Esophagus squamous epithelium (tissue), 4 donors: ENCODE measurements at regions not wholly inside any gene's neighbourhood (a gene's known extent, or its start where the extent isn't known, plus 50 kb on each side); places are given as distances from the start of the nearest gene placed in this dataset.

Experiments used
- POLR2A ChIP-seq, 4 donors: fragments of 450-650 bp; IDR thresholded peaks; one replicate each; pipeline ENCODE4 v1.6.1; 2017; ENCODE audit warnings: antibody characterized with exemption in 4 of 4, mild to moderate bottlenecking in 4 of 4, moderate library complexity in 3 of 4
- TF ChIP-seq, protein P1 (sequence below), 6 experiments: fragments of 450-650 bp in 4 of 6; fragments of 200-600 bp in 2 of 6; sonication (generic) in 2 of 6; IDR thresholded peaks; one replicate each; pipeline ENCODE4 v1.5.1; 2016 to 2019; ENCODE audit warnings: antibody characterized with exemption in 6 of 6, mild to moderate bottlenecking in 4 of 6, moderate library complexity in 4 of 6

- TF ChIP-seq, protein P1, sequence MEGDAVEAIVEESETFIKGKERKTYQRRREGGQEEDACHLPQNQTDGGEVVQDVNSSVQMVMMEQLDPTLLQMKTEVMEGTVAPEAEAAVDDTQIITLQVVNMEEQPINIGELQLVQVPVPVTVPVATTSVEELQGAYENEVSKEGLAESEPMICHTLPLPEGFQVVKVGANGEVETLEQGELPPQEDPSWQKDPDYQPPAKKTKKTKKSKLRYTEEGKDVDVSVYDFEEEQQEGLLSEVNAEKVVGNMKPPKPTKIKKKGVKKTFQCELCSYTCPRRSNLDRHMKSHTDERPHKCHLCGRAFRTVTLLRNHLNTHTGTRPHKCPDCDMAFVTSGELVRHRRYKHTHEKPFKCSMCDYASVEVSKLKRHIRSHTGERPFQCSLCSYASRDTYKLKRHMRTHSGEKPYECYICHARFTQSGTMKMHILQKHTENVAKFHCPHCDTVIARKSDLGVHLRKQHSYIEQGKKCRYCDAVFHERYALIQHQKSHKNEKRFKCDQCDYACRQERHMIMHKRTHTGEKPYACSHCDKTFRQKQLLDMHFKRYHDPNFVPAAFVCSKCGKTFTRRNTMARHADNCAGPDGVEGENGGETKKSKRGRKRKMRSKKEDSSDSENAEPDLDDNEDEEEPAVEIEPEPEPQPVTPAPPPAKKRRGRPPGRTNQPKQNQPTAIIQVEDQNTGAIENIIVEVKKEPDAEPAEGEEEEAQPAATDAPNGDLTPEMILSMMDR (IDR thresholded peaks at IDR 0.05): no peak
- no peak for TF ChIP-seq POLR2A (IDR thresholded peaks at IDR 0.05)
These were observed 53.8 kb upstream of the GATA6 start for GRCh38 chr18:22115573-22115972.
